ENCODE measurements at regions not wholly inside any gene's neighbourhood (a gene's known extent, or its start where the extent isn't known, plus 50 kb on each side); places are given as distances from the start of the nearest gene placed in this dataset.
A peak's percentile ranks its signal among the peaks of the same experiment; 100 is the strongest.

DNA sequence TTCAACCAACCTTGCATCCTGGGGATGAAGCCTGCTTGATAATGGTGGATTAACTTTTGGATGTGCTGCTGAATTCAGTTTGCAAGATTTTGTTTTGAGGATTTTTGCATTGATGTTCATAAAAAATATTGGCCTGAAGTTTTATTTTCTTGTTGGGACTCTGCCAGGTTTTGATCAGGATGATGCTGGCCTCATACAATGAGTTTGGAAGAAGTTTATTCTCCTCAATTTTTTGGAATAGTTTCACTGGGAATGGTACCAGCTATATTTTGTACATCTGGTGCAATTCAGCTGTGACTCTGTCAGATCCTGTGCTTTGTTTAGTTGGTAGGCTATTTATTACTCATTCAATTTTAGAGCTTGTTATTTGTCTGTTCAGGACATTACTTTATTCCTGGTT lies 340.3 kb upstream of the TRAM1L1 start:
- TF ChIP-seq, protein P1, sequence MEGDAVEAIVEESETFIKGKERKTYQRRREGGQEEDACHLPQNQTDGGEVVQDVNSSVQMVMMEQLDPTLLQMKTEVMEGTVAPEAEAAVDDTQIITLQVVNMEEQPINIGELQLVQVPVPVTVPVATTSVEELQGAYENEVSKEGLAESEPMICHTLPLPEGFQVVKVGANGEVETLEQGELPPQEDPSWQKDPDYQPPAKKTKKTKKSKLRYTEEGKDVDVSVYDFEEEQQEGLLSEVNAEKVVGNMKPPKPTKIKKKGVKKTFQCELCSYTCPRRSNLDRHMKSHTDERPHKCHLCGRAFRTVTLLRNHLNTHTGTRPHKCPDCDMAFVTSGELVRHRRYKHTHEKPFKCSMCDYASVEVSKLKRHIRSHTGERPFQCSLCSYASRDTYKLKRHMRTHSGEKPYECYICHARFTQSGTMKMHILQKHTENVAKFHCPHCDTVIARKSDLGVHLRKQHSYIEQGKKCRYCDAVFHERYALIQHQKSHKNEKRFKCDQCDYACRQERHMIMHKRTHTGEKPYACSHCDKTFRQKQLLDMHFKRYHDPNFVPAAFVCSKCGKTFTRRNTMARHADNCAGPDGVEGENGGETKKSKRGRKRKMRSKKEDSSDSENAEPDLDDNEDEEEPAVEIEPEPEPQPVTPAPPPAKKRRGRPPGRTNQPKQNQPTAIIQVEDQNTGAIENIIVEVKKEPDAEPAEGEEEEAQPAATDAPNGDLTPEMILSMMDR (IDR thresholded peaks at IDR 0.05) = no peak
- TF ChIP-seq ZFX (IDR thresholded peaks at IDR 0.05; ENCODE audit: borderline replicate concordance) = no peak
- no peak overlapping the region for H3K27ac ChIP-seq

DNA sequence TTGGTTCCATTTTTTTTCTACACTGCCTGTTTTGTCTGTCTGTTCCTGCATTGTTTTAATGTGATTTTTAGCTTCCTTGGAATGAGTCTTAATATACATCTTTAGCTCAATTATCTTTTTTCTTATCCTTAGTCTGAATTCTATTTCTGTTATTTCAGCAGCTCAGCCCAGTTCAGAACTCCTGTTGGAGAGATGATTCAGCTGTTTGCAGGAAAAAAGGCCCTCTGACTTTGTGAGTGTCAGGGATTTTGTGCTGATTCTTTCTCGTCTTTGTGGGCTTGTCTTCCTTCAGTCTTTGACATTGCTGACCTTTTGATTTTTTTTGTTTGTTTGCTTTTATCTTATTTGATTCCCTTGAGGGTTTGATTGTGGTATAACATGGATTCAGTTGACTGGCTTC lies 343.2 kb upstream of the TRAM1L1 start:
- no peak for TF ChIP-seq ZFX (IDR thresholded peaks at IDR 0.05; ENCODE audit: borderline replicate concordance)
- TF ChIP-seq, protein P1 (IDR thresholded peaks at IDR 0.05) = no peak
- no peak overlapping the region for H3K27ac ChIP-seq

DNA sequence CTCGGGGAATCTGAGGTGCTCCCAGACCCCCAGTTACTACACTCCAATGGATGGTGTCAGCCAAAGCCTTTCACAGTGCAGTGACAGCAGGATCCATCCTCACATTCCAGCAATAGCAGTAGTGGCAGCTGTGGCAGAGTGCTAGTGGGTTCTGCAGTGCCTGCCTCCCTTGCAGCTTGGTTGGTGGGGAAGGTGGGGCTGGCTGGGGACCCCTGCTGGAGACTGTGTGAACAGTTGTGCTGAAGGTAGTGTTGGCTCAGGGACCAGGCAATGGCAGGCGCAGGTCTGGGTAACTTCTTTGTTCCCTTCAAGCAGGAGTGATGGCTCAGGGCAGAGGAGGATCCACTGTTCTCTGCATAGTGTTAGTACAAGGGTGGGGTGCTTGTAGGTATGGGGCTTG lies 343.7 kb upstream of the TRAM1L1 start:
- no peak overlapping the region for H3K27ac ChIP-seq
- no peak for TF ChIP-seq ZFX (IDR thresholded peaks at IDR 0.05; ENCODE audit: borderline replicate concordance)
- TF ChIP-seq, protein P1 (IDR thresholded peaks at IDR 0.05) = peak; percentile 14; the same call in 1 of the 2 replicates

DNA sequence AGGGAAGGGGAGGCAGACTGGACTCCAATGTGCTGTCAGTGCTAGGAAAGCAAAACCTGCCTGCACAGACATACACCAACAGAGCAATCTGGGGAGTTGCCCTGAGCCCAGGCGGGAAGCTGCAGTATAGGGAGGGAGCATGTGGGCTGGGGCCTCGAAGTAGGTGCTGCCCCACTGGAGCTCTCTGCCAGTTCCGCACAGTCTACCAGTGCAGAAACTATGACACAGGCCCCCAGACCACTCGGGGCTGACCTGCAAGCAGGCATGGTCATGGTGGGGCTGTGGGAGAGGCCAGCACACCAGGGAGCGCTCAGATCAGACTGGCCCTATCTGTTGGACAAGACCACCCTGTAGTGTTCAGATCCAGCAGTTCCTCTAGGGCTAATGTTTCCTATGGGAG lies 344.1 kb upstream of the TRAM1L1 start:
- TF ChIP-seq ZFX (IDR thresholded peaks at IDR 0.05; ENCODE audit: borderline replicate concordance) = no peak
- TF ChIP-seq, protein P1 (IDR thresholded peaks at IDR 0.05) = no peak
- no peak overlapping the region for H3K27ac ChIP-seq

DNA sequence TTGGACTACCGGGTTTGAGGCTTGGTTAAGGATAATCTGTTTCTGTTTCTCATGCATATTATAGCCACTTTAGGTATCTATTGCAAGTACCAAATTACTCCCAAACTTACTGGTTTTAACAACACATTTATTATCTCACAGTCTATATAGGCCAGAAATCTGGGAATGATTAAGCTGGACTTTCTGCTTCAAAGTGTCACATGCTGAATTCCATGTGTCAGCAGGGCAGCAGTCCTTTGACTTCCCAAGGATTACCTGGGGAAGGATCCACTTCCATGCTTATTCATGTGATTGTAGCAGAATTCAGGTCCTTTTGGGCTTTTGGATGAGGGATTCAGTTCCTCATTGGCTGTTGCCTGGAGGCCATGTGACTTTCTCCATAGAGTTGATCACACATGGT lies 349.0 kb upstream of the TRAM1L1 start:
- no peak for TF ChIP-seq ZFX (IDR thresholded peaks at IDR 0.05; ENCODE audit: borderline replicate concordance)

DNA sequence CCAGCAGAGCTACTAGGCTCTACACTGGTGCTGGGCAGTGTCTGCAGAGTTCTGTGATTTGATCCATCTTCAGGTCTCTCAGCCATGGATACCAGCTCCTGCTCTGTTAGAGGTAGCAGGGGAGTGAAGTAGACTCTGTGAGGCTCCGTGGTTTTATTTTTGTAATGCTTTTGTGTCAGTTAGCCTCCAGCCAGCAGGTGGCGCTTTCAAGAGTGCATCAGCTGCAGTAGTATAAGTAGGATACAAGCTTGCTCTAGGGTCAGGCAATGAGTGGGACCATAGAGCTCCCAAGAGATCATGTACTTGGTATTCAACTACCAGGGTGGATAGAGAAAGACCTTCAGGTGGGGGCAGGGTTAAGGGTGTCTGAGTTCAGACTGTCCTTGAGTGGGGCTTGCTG lies 362.5 kb upstream of the TRAM1L1 start:
- H3K27ac ChIP-seq = no peak overlapping the region
- no peak for TF ChIP-seq ZFX (IDR thresholded peaks at IDR 0.05; ENCODE audit: borderline replicate concordance)
- TF ChIP-seq, protein P1 (IDR thresholded peaks at IDR 0.05) = peak; percentile 68

More for the DNA sequence above, 349.0 kb upstream of the TRAM1L1 start:
- no peak overlapping the region for H3K27ac ChIP-seq

DNA sequence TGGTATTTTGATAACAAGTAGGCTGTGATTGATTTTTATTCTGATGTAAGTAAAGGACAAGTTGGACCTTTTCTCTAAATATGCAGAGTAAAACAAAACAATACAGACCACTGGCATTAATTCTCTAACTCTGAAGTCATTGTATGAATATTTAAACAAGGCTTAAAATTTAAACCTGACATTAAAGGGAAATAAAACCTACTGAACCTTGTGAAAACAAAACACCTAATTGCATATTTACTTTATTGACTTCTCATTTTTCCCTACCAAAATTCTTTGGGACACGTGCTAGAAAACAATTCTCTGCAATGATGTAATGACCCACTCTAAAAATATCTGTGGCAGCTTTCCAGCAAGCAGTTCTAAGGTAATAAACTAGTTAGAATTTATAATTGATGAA lies 369.7 kb upstream of the TRAM1L1 start:
- H3K27ac ChIP-seq = no peak overlapping the region
- no peak for TF ChIP-seq ZFX (IDR thresholded peaks at IDR 0.05; ENCODE audit: borderline replicate concordance)
- TF ChIP-seq, protein P1 (IDR thresholded peaks at IDR 0.05) = no peak

DNA sequence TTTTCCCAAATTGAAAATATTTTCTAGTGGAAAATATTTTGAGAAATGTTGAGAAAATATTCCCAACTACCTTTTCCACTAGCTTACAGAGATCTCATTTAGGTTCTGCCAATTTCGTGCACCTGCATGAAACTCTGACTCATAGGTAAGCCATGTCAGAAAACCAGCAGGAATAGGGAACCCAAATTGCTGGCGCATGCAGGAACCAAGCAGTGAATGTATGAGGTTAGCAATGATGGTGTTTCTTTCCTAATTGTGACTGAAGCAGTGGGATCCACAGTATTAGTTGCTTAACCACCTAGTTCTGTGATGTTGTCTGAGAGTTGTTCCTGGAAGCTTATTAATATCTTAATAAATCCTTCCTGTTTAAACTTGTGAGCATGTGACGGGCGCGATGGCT lies 381.0 kb upstream of the TRAM1L1 start:
- TF ChIP-seq ZFX (IDR thresholded peaks at IDR 0.05; ENCODE audit: borderline replicate concordance) = no peak
- TF ChIP-seq, protein P1 (IDR thresholded peaks at IDR 0.05) = no peak
- no peak overlapping the region for H3K27ac ChIP-seq
